Cardiac muscle cell (in vitro differentiated cells and primary cell): ENCODE measurements at regions not wholly inside any gene's neighbourhood (a gene's known extent, or its start where the extent isn't known, plus 50 kb on each side); places are given as distances from the start of the nearest gene placed in this dataset.
"Not testable (repeated sequence)": the region's sequence is repeated elsewhere in the genome, so short reads cannot be mapped to it uniquely, and the experiment has no call there.

ENCODE experiments used
- DNase-seq, 2 donors: peaks; one replicate each; pipeline versions ENCODE4 v3.0.0 to v3.0.0-alpha.2; 2010 to 2017; ENCODE audit warnings: low read depth in 1 of 2, low spot score in 1 of 2
- H3K27ac ChIP-seq: fragments of 200-600 bp; sonication (generic); 2 replicates; pipeline ENCODE4 v1.5.1; 2016
- H3K27me3 ChIP-seq: fragments of 200-600 bp; sonication (generic); 2 replicates; pipeline ENCODE4 v1.6.0; 2016; ENCODE audit warnings: control low read depth
- H3K36me3 ChIP-seq: fragments of 200-600 bp; sonication (generic); 2 replicates; pipeline ENCODE4 v1.5.1; 2016; ENCODE audit warnings: control low read depth
- H3K4me1 ChIP-seq: fragments of 200-600 bp; sonication (generic); 2 replicates; pipeline ENCODE4 v1.8.1; 2017; ENCODE audit warnings: low read depth, mild to moderate bottlenecking, mixed run types
- H3K4me3 ChIP-seq: fragments of 200-600 bp; sonication (generic); 2 replicates; pipeline ENCODE4 v1.5.1; 2016; ENCODE audit warnings: mild to moderate bottlenecking
- H3K9me3 ChIP-seq: fragments of 200-600 bp; sonication (generic); 2 replicates; pipeline ENCODE4 v1.5.1; 2017; ENCODE audit warnings: low read depth, mild to moderate bottlenecking, control low read depth
- CTCF ChIP-seq: IDR thresholded peaks from 2 replicates; pipeline ENCODE4 v1.5.1; 2012; ENCODE audit warnings: low read depth, mild to moderate bottlenecking, low read length

GRCh38 chr7:109635374-109635773, 1065.7 kb downstream of the DNAJB9 start:
- no peaks in the 10 kb centered on the region for H3K9me3 ChIP-seq
- no peak for DNase-seq
- no peak overlapping the region for H3K27ac ChIP-seq
- no peak overlapping the region for H3K4me3 ChIP-seq
- no peak for TF ChIP-seq CTCF
- no peaks in the 10 kb centered on the region for H3K36me3 ChIP-seq
- no peaks in the 10 kb centered on the region for H3K27me3 ChIP-seq
- H3K4me1 ChIP-seq, result no peaks in the 10 kb centered on the region

- Histone ChIP-seq H3K27ac (no peak overlapping the region), H3K9me3 (no peaks in the 10 kb centered on the region), H3K36me3 (no peaks in the 10 kb centered on the region), H3K4me3 (no peak overlapping the region), H3K4me1 (no peaks in the 10 kb centered on the region), H3K27me3 (no peaks in the 10 kb centered on the region)
- no peak for TF ChIP-seq CTCF
- no peak for DNase-seq
Observed at GRCh38 chr7:109637428-109637990, 1067.8 kb downstream of the DNAJB9 start.

- H3K27ac ChIP-seq, result no peak overlapping the region
- H3K36me3 ChIP-seq, result no peaks in the 10 kb centered on the region
- no peaks in the 10 kb centered on the region for H3K9me3 ChIP-seq
- no peaks in the 10 kb centered on the region for H3K27me3 ChIP-seq
- no peak for TF ChIP-seq CTCF
- no peak overlapping the region for H3K4me3 ChIP-seq
- H3K4me1 ChIP-seq, result no peaks in the 10 kb centered on the region
- no peak for DNase-seq
Observed at GRCh38 chr7:109638321-109638720, 1068.6 kb downstream of the DNAJB9 start.

GRCh38 chr7:109639561-109639960, 1069.9 kb downstream of the DNAJB9 start:
- no peak for DNase-seq
- TF ChIP-seq CTCF, result no peak
- Histone ChIP-seq H3K36me3 (no peaks in the 10 kb centered on the region), H3K4me3 (no peak overlapping the region), H3K27me3 (no peaks in the 10 kb centered on the region), H3K9me3 (no peaks in the 10 kb centered on the region), H3K27ac (no peak overlapping the region), H3K4me1 (no peaks in the 10 kb centered on the region)

- H3K27ac ChIP-seq, result no peak overlapping the region
- no peak for DNase-seq
- no peaks in the 10 kb centered on the region for H3K36me3 ChIP-seq
- H3K4me3 ChIP-seq, result no peak overlapping the region
- no peak for TF ChIP-seq CTCF
- no peaks in the 10 kb centered on the region for H3K27me3 ChIP-seq
- no peaks in the 10 kb centered on the region for H3K4me1 ChIP-seq
- H3K9me3 ChIP-seq, result no peaks in the 10 kb centered on the region
Observed at GRCh38 chr7:109641445-109641844, 1071.8 kb downstream of the DNAJB9 start.

GRCh38 chr7:109646124-109646523, 1076.5 kb downstream of the DNAJB9 start:
- Histone ChIP-seq H3K4me3 (no peak overlapping the region), H3K27me3 (no peaks in the 10 kb centered on the region), H3K27ac (no peak overlapping the region), H3K9me3 (no peaks in the 10 kb centered on the region), H3K36me3 (no peaks in the 10 kb centered on the region), H3K4me1 (no peaks in the 10 kb centered on the region)
- DNase-seq, result no peak
- TF ChIP-seq CTCF, result no peak

GRCh38 chr7:109646594-109646993, 1076.9 kb downstream of the DNAJB9 start:
- not testable (repeated sequence) for H3K4me3 ChIP-seq

GRCh38 chr7:109647263-109647662, 1077.6 kb downstream of the DNAJB9 start:
- H3K27ac ChIP-seq, H3K4me3 ChIP-seq, H3K36me3 ChIP-seq, DNase-seq, H3K4me1 ChIP-seq, H3K9me3 ChIP-seq, H3K27me3 ChIP-seq: not testable (repeated sequence)

More at GRCh38 chr7:109646594-109646993, 1076.9 kb downstream of the DNAJB9 start:
- not testable (repeated sequence) for H3K27ac ChIP-seq, DNase-seq, H3K27me3 ChIP-seq, H3K36me3 ChIP-seq, H3K9me3 ChIP-seq, H3K4me1 ChIP-seq
